ENCODE measurements at regions not wholly inside any gene's neighbourhood (a gene's known extent, or its start where the extent isn't known, plus 50 kb on each side); places are given as distances from the start of the nearest gene placed in this dataset.

GRCh38 chr6:14305624-14306023, 188.1 kb downstream of the CD83 start:
- 43 to 64% methylated on average over 2 of the region's 2 CpGs for WGBS, 2 experiments
- H3K4me1 ChIP-seq (ENCODE audit: control insufficient read depth, insufficient read depth, low read length) = peaks cover 6% of the 10 kb centered on the region
- H3K9me3 ChIP-seq (ENCODE audit: control insufficient read depth, low read length) = no peaks in the 10 kb centered on the region
- no peak overlapping the region for H3K27ac ChIP-seq (ENCODE audit: insufficient read depth, low read depth, low read length, poor library complexity, severe bottlenecking)
- no peaks in the 10 kb centered on the region for H3K36me3 ChIP-seq (ENCODE audit: control insufficient read depth, insufficient read depth, low read length)
- no peak overlapping the region for H3K4me3 ChIP-seq (ENCODE audit: insufficient read depth, low read depth, low read length)
- H3K27me3 ChIP-seq (ENCODE audit: control insufficient read depth, insufficient read depth, low read length, poor library complexity, severe bottlenecking) = no peaks in the 10 kb centered on the region

- Histone ChIP-seq H3K9me3 (ENCODE audit: control insufficient read depth, low read length) (no peaks in the 10 kb centered on the region), H3K36me3 (ENCODE audit: control insufficient read depth, insufficient read depth, low read length) (no peaks in the 10 kb centered on the region), H3K27ac (ENCODE audit: insufficient read depth, low read depth, low read length, poor library complexity, severe bottlenecking) (no peak overlapping the region), H3K27me3 (ENCODE audit: control insufficient read depth, insufficient read depth, low read length, poor library complexity, severe bottlenecking) (no peaks in the 10 kb centered on the region), H3K4me3 (ENCODE audit: insufficient read depth, low read depth, low read length) (no peak overlapping the region), H3K4me1 (ENCODE audit: control insufficient read depth, insufficient read depth, low read length) (peaks cover 6% of the 10 kb centered on the region)
- WGBS, 2 experiments = 92 to 94% methylated on average over 10 to 11 of the region's 11 CpGs
These were observed 188.8 kb downstream of the CD83 start for GRCh38 chr6:14306151-14306906.

- Histone ChIP-seq H3K4me1 (ENCODE audit: control insufficient read depth, insufficient read depth, low read length) (peaks cover 6% of the 10 kb centered on the region), H3K27ac (ENCODE audit: insufficient read depth, low read depth, low read length, poor library complexity, severe bottlenecking) (no peak overlapping the region), H3K36me3 (ENCODE audit: control insufficient read depth, insufficient read depth, low read length) (no peaks in the 10 kb centered on the region), H3K9me3 (ENCODE audit: control insufficient read depth, low read length) (no peaks in the 10 kb centered on the region), H3K27me3 (ENCODE audit: control insufficient read depth, insufficient read depth, low read length, poor library complexity, severe bottlenecking) (no peaks in the 10 kb centered on the region), H3K4me3 (ENCODE audit: insufficient read depth, low read depth, low read length) (no peak overlapping the region)
- 93 to 99% methylated on average over 3 to 4 of the region's 4 CpGs for WGBS, 2 experiments
These were observed 191.9 kb downstream of the CD83 start for GRCh38 chr6:14309516-14309915.

- WGBS, 2 experiments = 91% methylated on average over 7 of the region's 7 CpGs
- H3K27me3 ChIP-seq (ENCODE audit: control insufficient read depth, insufficient read depth, low read length, poor library complexity, severe bottlenecking) = no peaks in the 10 kb centered on the region
- H3K4me1 ChIP-seq (ENCODE audit: control insufficient read depth, insufficient read depth, low read length) = peaks cover 6% of the 10 kb centered on the region
- H3K27ac ChIP-seq (ENCODE audit: insufficient read depth, low read depth, low read length, poor library complexity, severe bottlenecking) = no peak overlapping the region
- H3K4me3 ChIP-seq (ENCODE audit: insufficient read depth, low read depth, low read length) = no peak overlapping the region
- no peaks in the 10 kb centered on the region for H3K36me3 ChIP-seq (ENCODE audit: control insufficient read depth, insufficient read depth, low read length)
- H3K9me3 ChIP-seq (ENCODE audit: control insufficient read depth, low read length) = no peaks in the 10 kb centered on the region
These were observed 192.4 kb downstream of the CD83 start for GRCh38 chr6:14309951-14310445.

- no peaks in the 10 kb centered on the region for H3K4me1 ChIP-seq (ENCODE audit: control insufficient read depth, insufficient read depth, low read length)
- H3K9me3 ChIP-seq (ENCODE audit: control insufficient read depth, low read length) = no peaks in the 10 kb centered on the region
- H3K27me3 ChIP-seq (ENCODE audit: control insufficient read depth, insufficient read depth, low read length, poor library complexity, severe bottlenecking) = no peaks in the 10 kb centered on the region
- H3K4me3 ChIP-seq (ENCODE audit: insufficient read depth, low read depth, low read length) = no peak overlapping the region
- 89 to 92% methylated on average over 5 of the region's 5 CpGs for WGBS, 2 experiments
- no peak overlapping the region for H3K27ac ChIP-seq (ENCODE audit: insufficient read depth, low read depth, low read length, poor library complexity, severe bottlenecking)
- no peaks in the 10 kb centered on the region for H3K36me3 ChIP-seq (ENCODE audit: control insufficient read depth, insufficient read depth, low read length)
These were observed 193.4 kb downstream of the CD83 start for GRCh38 chr6:14310960-14311359.

GRCh38 chr6:14312587-14312986, 195.0 kb downstream of the CD83 start:
- Histone ChIP-seq H3K27me3 (ENCODE audit: control insufficient read depth, insufficient read depth, low read length, poor library complexity, severe bottlenecking) (peaks cover 4% of the 10 kb centered on the region), H3K27ac (ENCODE audit: insufficient read depth, low read depth, low read length, poor library complexity, severe bottlenecking) (no peak overlapping the region), H3K9me3 (ENCODE audit: control insufficient read depth, low read length) (no peaks in the 10 kb centered on the region), H3K4me1 (ENCODE audit: control insufficient read depth, insufficient read depth, low read length) (peaks cover 6% of the 10 kb centered on the region), H3K4me3 (ENCODE audit: insufficient read depth, low read depth, low read length) (no peak overlapping the region), H3K36me3 (ENCODE audit: control insufficient read depth, insufficient read depth, low read length) (no peaks in the 10 kb centered on the region)
- 92 to 98% methylated on average over 5 of the region's 6 CpGs for WGBS, 2 experiments

- no peak overlapping the region for H3K27ac ChIP-seq (ENCODE audit: insufficient read depth, low read depth, low read length, poor library complexity, severe bottlenecking)
- WGBS, 2 experiments = 91 to 92% methylated on average over 2 of the region's 2 CpGs
- no peaks in the 10 kb centered on the region for H3K9me3 ChIP-seq (ENCODE audit: control insufficient read depth, low read length)
- H3K4me3 ChIP-seq (ENCODE audit: insufficient read depth, low read depth, low read length) = no peak overlapping the region
- no peaks in the 10 kb centered on the region for H3K36me3 ChIP-seq (ENCODE audit: control insufficient read depth, insufficient read depth, low read length)
- H3K27me3 ChIP-seq (ENCODE audit: control insufficient read depth, insufficient read depth, low read length, poor library complexity, severe bottlenecking) = peaks cover 4% of the 10 kb centered on the region
- peaks cover 6% of the 10 kb centered on the region for H3K4me1 ChIP-seq (ENCODE audit: control insufficient read depth, insufficient read depth, low read length)
These were observed 195.7 kb downstream of the CD83 start for GRCh38 chr6:14313248-14313647.

GRCh38 chr6:14315353-14315752, 197.8 kb downstream of the CD83 start:
- H3K4me3 ChIP-seq (ENCODE audit: insufficient read depth, low read depth, low read length) = no peak overlapping the region
- H3K27me3 ChIP-seq (ENCODE audit: control insufficient read depth, insufficient read depth, low read length, poor library complexity, severe bottlenecking) = peaks cover 4% of the 10 kb centered on the region
- H3K36me3 ChIP-seq (ENCODE audit: control insufficient read depth, insufficient read depth, low read length) = no peaks in the 10 kb centered on the region
- H3K4me1 ChIP-seq (ENCODE audit: control insufficient read depth, insufficient read depth, low read length) = peaks cover 6% of the 10 kb centered on the region
- no peaks in the 10 kb centered on the region for H3K9me3 ChIP-seq (ENCODE audit: control insufficient read depth, low read length)
- no peak overlapping the region for H3K27ac ChIP-seq (ENCODE audit: insufficient read depth, low read depth, low read length, poor library complexity, severe bottlenecking)

- no peaks in the 10 kb centered on the region for H3K9me3 ChIP-seq (ENCODE audit: control insufficient read depth, low read length)
- H3K27me3 ChIP-seq (ENCODE audit: control insufficient read depth, insufficient read depth, low read length, poor library complexity, severe bottlenecking) = peaks cover 4% of the 10 kb centered on the region
- H3K4me3 ChIP-seq (ENCODE audit: insufficient read depth, low read depth, low read length) = no peak overlapping the region
- 75 to 77% methylated on average over 10 of the region's 10 CpGs for WGBS, 2 experiments
- H3K4me1 ChIP-seq (ENCODE audit: control insufficient read depth, insufficient read depth, low read length) = peaks cover 6% of the 10 kb centered on the region
- H3K36me3 ChIP-seq (ENCODE audit: control insufficient read depth, insufficient read depth, low read length) = no peaks in the 10 kb centered on the region
- H3K27ac ChIP-seq (ENCODE audit: insufficient read depth, low read depth, low read length, poor library complexity, severe bottlenecking) = no peak overlapping the region
These were observed 199.2 kb downstream of the CD83 start for GRCh38 chr6:14316651-14317386.

GRCh38 chr6:14317387-14317970, 199.9 kb downstream of the CD83 start:
- Histone ChIP-seq H3K27me3 (ENCODE audit: control insufficient read depth, insufficient read depth, low read length, poor library complexity, severe bottlenecking) (peaks cover 4% of the 10 kb centered on the region), H3K9me3 (ENCODE audit: control insufficient read depth, low read length) (no peaks in the 10 kb centered on the region), H3K36me3 (ENCODE audit: control insufficient read depth, insufficient read depth, low read length) (no peaks in the 10 kb centered on the region), H3K27ac (ENCODE audit: insufficient read depth, low read depth, low read length, poor library complexity, severe bottlenecking) (no peak overlapping the region), H3K4me1 (ENCODE audit: control insufficient read depth, insufficient read depth, low read length) (peaks cover 6% of the 10 kb centered on the region), H3K4me3 (ENCODE audit: insufficient read depth, low read depth, low read length) (no peak overlapping the region)
- WGBS, 2 experiments = 87 to 89% methylated on average over 5 to 6 of the region's 6 CpGs
